ENCODE measurements at regions not wholly inside any gene's neighbourhood (a gene's known extent, or its start where the extent isn't known, plus 50 kb on each side); places are given as distances from the start of the nearest gene placed in this dataset.

DNA sequence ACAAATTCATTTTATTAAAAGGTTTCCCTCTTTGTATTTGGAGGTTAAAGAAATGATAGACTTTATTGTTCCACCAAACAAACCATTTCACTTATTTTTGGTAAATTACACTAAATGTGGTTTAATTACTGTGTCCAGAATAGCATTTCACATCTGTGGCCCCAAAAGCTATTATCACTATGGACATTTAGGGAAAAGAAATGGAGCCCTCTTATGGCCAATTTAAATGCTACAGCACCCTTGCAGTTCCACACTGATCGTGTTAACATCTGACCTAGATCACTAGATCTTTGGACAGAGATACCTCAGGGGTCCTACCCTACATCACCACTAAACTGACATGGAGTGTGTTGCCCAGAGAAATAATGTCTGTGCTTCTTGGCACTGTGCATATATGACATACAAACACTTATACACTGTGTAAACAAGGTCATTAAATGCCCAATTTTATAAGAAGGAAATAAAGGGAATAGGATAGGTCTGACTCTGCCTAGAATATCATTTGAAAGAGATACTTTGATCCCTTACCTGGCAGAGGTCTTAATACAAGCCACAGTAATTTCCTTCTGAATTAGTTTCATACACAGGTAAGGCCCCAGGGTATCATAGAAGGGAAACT, 163.9 kb downstream of the KDR start:
- no peaks in the 10 kb centered on the region for H3K9me3 ChIP-seq
- 0 to 5% methylated on average over 1 of the region's 1 CpG for WGBS, 2 donors
- intact Hi-C loops (cut with DNase I), result loop anchor here (5.0 kb wide), 1 partner anchor 639 kb away; no protein-coding TSS in a partner anchor
- H3K4me1 ChIP-seq, result no peaks in the 10 kb centered on the region
- H3K4me3 ChIP-seq (replicated peaks in 1 of 3), result no peak overlapping the region
- no peaks in the 10 kb centered on the region for H3K27me3 ChIP-seq
- DNase-seq, result no peak
- no peak overlapping the region for H3K27ac ChIP-seq
- no peaks in the 10 kb centered on the region for H3K36me3 ChIP-seq
- no peak for TF ChIP-seq POLR2A (IDR thresholded peaks at IDR 0.05)
- peak in 5 of 6 experiments; percentile 16 to 82 (median 71) for TF ChIP-seq CTCF (IDR thresholded peaks at IDR 0.05)

DNA sequence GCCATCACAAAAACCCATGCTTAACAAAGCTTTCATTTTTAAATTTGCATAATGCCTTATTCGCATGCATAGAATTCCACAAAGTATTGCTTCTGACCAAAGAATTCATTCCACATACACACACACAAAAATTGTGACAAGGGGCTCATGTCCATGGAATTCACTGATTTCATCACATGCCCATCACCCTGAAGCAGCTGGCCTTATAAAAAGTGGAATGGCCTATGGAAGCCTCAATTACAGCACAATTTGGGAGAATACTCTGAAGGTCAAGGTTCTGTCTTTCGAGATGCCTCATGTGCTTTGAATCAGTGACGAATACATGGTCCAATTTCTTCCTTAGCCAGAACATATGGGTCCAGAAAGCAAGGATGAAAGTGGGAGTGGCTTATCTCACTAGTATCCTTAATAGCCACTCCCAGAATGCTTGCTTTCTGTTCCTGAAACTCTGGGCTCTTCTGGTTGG, 165.7 kb downstream of the KDR start:
- peaks cover 8 to 9% of the 10 kb centered on the region in 2 donors for H3K4me1 ChIP-seq
- H3K27ac ChIP-seq, result no peak overlapping the region

GRCh38 chr4:54959131-54959530, 166.3 kb downstream of the KDR start:
- Histone ChIP-seq H3K27me3 (no peaks in the 10 kb centered on the region), H3K4me3 (replicated peaks in 1 of 3) (no peak overlapping the region), H3K27ac (no peak overlapping the region), H3K4me1 (peaks cover 9 to 11% of the 10 kb centered on the region in 2 donors), H3K36me3 (no peaks in the 10 kb centered on the region), H3K9me3 (no peaks in the 10 kb centered on the region)
- intact Hi-C loops (cut with DNase I), result loop anchor here (10.0 kb wide), 1 partner anchor 114 kb away; no protein-coding TSS in a partner anchor
- TF ChIP-seq POLR2A (IDR thresholded peaks at IDR 0.05), result no peak
- TF ChIP-seq CTCF (IDR thresholded peaks at IDR 0.05), result no peak
- 97 to 100% methylated on average over 1 of the region's 1 CpG for WGBS, 2 donors
- no peak for DNase-seq

More for the DNA sequence above, 165.7 kb downstream of the KDR start:
- 82 to 87% methylated on average over 3 of the region's 3 CpGs for WGBS, 2 donors
- no peak overlapping the region for H3K4me3 ChIP-seq (replicated peaks in 1 of 3)
- TF ChIP-seq CTCF (IDR thresholded peaks at IDR 0.05) (no peak), POLR2A (IDR thresholded peaks at IDR 0.05) (no peak)
- no peaks in the 10 kb centered on the region for H3K9me3 ChIP-seq
- H3K27me3 ChIP-seq, result no peaks in the 10 kb centered on the region
- no peaks in the 10 kb centered on the region for H3K36me3 ChIP-seq
- intact Hi-C loops (cut with DNase I), result loop anchor here (5.0 to 10.0 kb wide), 2 partner anchors 115 to 637 kb away; no protein-coding TSS in a partner anchor
- DNase-seq, result no peak

- no peaks in the 10 kb centered on the region for H3K9me3 ChIP-seq
- no peak overlapping the region for H3K27ac ChIP-seq
- TF ChIP-seq CTCF (IDR thresholded peaks at IDR 0.05) (no peak), POLR2A (IDR thresholded peaks at IDR 0.05) (no peak)
- no peaks in the 10 kb centered on the region for H3K36me3 ChIP-seq
- H3K27me3 ChIP-seq, result no peaks in the 10 kb centered on the region
- intact Hi-C loops (cut with DNase I), result loop anchor here (10.0 kb wide), 1 partner anchor 113 kb away; no protein-coding TSS in a partner anchor
- no peak overlapping the region for H3K4me3 ChIP-seq (replicated peaks in 1 of 3)
- WGBS, 2 donors, result 89 to 91% methylated on average over 6 of the region's 6 CpGs
- no peak for DNase-seq
- peaks cover 9 to 11% of the 10 kb centered on the region in 2 donors for H3K4me1 ChIP-seq
Measured at GRCh38 chr4:54958236-54958635, 167.2 kb downstream of the KDR start.

DNA sequence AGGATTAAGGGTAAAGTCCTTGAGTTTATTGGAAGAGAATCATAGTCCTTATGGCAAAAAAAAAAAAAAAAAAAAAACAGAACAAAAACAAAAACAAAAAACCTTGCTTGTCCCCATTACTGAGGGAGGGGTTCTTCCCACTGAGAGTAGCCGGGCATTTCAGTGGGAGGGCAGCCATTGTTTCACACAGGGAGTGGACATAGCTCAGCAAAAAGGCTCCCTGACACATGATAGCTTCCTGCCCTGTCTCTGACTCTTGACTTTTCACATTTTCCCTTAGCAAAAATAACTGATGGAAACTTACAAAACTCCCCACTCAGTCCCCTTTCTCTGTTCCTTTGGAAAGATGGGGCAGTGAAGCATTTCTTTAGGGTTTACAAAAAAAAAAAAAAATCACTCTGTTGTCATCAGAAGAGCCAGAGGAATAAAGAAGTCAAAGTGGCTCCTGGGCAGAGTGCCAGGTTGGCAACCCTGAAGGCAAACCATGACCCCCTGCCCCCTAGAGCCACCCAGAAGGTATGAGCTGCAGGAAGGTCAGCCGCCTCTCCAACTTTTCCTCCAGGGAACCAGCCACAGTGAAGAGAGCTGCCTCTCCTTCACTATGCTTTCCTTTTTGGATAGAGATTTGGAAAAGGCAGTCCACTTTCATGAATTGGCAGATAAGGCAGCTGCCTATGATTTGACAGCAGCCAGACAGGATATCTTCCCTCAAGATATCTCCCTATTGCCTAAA, 170.6 kb downstream of the KDR start:
- no peaks in the 10 kb centered on the region for H3K9me3 ChIP-seq
- H3K27ac ChIP-seq, result no peak overlapping the region
- no peak for TF ChIP-seq CTCF (IDR thresholded peaks at IDR 0.05)
- no peak for TF ChIP-seq POLR2A (IDR thresholded peaks at IDR 0.05)
- no peak overlapping the region for H3K4me3 ChIP-seq (replicated peaks in 1 of 3)
- DNase-seq, result peak; percentile 50 to 54
- peaks cover 9 to 11% of the 10 kb centered on the region in 2 donors for H3K4me1 ChIP-seq
- 44 to 57% methylated on average over 2 of the region's 2 CpGs for WGBS, 2 donors
- no peaks in the 10 kb centered on the region for H3K27me3 ChIP-seq
- intact Hi-C loops (cut with DNase I), result loop anchor here (10.0 kb wide), 1 partner anchor 110 kb away; no protein-coding TSS in a partner anchor
- no peaks in the 10 kb centered on the region for H3K36me3 ChIP-seq
